ENCODE measurements at regions not wholly inside any gene's neighbourhood (a gene's known extent, or its start where the extent isn't known, plus 50 kb on each side); places are given as distances from the start of the nearest gene placed in this dataset.

GRCh38 chr20:55793986-55794385 is 211.3 kb downstream of the CBLN4 start:
- Mint-ChIP-seq H3K27ac (ENCODE audit: unreplicated experiment) (no peak overlapping the region), H3K27me3 (ENCODE audit: unreplicated experiment) (no peaks in the 10 kb centered on the region), H3K4me3 (ENCODE audit: unreplicated experiment) (no peak overlapping the region), H3K36me3 (ENCODE audit: low read depth, unreplicated experiment) (no peaks in the 10 kb centered on the region), H3K9me3 (ENCODE audit: unreplicated experiment) (peaks cover 36% of the 10 kb centered on the region), H3K4me1 (ENCODE audit: unreplicated experiment) (no peaks in the 10 kb centered on the region)
- DNase-seq (ENCODE audit: low spot score) = no peak
- no peak for TF ChIP-seq CTCF (IDR thresholded peaks at IDR 0.05; ENCODE audit: unreplicated experiment)

GRCh38 chr20:55792049-55792448 is 213.3 kb downstream of the CBLN4 start:
- Mint-ChIP-seq H3K4me1 (ENCODE audit: unreplicated experiment) (no peaks in the 10 kb centered on the region), H3K27me3 (ENCODE audit: unreplicated experiment) (no peaks in the 10 kb centered on the region), H3K9me3 (ENCODE audit: unreplicated experiment) (peaks cover 25% of the 10 kb centered on the region), H3K36me3 (ENCODE audit: low read depth, unreplicated experiment) (no peaks in the 10 kb centered on the region), H3K27ac (ENCODE audit: unreplicated experiment) (no peak overlapping the region), H3K4me3 (ENCODE audit: unreplicated experiment) (no peak overlapping the region)
- TF ChIP-seq CTCF (IDR thresholded peaks at IDR 0.05; ENCODE audit: unreplicated experiment) = no peak
- DNase-seq (ENCODE audit: low spot score) = no peak

- Mint-ChIP-seq H3K27me3 (ENCODE audit: unreplicated experiment) (no peaks in the 10 kb centered on the region), H3K4me3 (ENCODE audit: unreplicated experiment) (no peak overlapping the region), H3K4me1 (ENCODE audit: unreplicated experiment) (no peaks in the 10 kb centered on the region), H3K36me3 (ENCODE audit: low read depth, unreplicated experiment) (peaks cover 4% of the 10 kb centered on the region), H3K9me3 (ENCODE audit: unreplicated experiment) (peaks cover 28% of the 10 kb centered on the region), H3K27ac (ENCODE audit: unreplicated experiment) (no peak overlapping the region)
- no peak for DNase-seq (ENCODE audit: low spot score)
- no peak for TF ChIP-seq CTCF (IDR thresholded peaks at IDR 0.05; ENCODE audit: unreplicated experiment)
Observed at GRCh38 chr20:55790178-55790577, 215.1 kb downstream of the CBLN4 start.

GRCh38 chr20:55784036-55784435 is 221.3 kb downstream of the CBLN4 start:
- Mint-ChIP-seq H3K27me3 (ENCODE audit: unreplicated experiment) (no peaks in the 10 kb centered on the region), H3K36me3 (ENCODE audit: low read depth, unreplicated experiment) (peaks cover 8% of the 10 kb centered on the region), H3K27ac (ENCODE audit: unreplicated experiment) (no peak overlapping the region), H3K4me1 (ENCODE audit: unreplicated experiment) (no peaks in the 10 kb centered on the region), H3K9me3 (ENCODE audit: unreplicated experiment) (peaks cover 21% of the 10 kb centered on the region), H3K4me3 (ENCODE audit: unreplicated experiment) (no peak overlapping the region)
- no peak for DNase-seq (ENCODE audit: low spot score)
- TF ChIP-seq CTCF (IDR thresholded peaks at IDR 0.05; ENCODE audit: unreplicated experiment) = no peak

GRCh38 chr20:55783381-55783780 is 221.9 kb downstream of the CBLN4 start:
- H3K9me3 Mint-ChIP-seq (ENCODE audit: unreplicated experiment) = peaks cover 25% of the 10 kb centered on the region
- no peak for TF ChIP-seq CTCF (IDR thresholded peaks at IDR 0.05; ENCODE audit: unreplicated experiment)

More at GRCh38 chr20:55783381-55783780, 221.9 kb downstream of the CBLN4 start:
- Mint-ChIP-seq H3K4me1 (ENCODE audit: unreplicated experiment) (no peaks in the 10 kb centered on the region), H3K4me3 (ENCODE audit: unreplicated experiment) (no peak overlapping the region), H3K27ac (ENCODE audit: unreplicated experiment) (no peak overlapping the region), H3K36me3 (ENCODE audit: low read depth, unreplicated experiment) (peaks cover 8% of the 10 kb centered on the region), H3K27me3 (ENCODE audit: unreplicated experiment) (no peaks in the 10 kb centered on the region)
- DNase-seq (ENCODE audit: low spot score) = no peak

All from endothelial cell (in vitro differentiated cells).